HepG2 (cell line): ENCODE measurements at regions not wholly inside any gene's neighbourhood (a gene's known extent, or its start where the extent isn't known, plus 50 kb on each side); places are given as distances from the start of the nearest gene placed in this dataset.

ENCODE experiments used
- CTCF ChIP-seq: sonication (generic); formaldehyde crosslinking; IDR thresholded peaks from 2 replicates; pipeline ENCODE4 v1.5.0; 2020; ENCODE audit warnings: mild to moderate bottlenecking, missing genetic modification reagents, moderate library complexity
- NCOA5 ChIP-seq: sonication (generic); formaldehyde crosslinking; IDR thresholded peaks from 2 replicates; pipeline ENCODE4 v1.4.0; 2020; ENCODE audit warnings: missing genetic modification reagents
- RAD21 ChIP-seq: fragments of 450-650 bp; formaldehyde crosslinking; IDR thresholded peaks from 2 replicates; pipeline ENCODE4 v1.5.0; 2020; ENCODE audit warnings: mild to moderate bottlenecking
- ZFX ChIP-seq: sonication (generic); formaldehyde crosslinking; IDR thresholded peaks from 2 replicates; pipeline ENCODE4 v1.4.0; 2020; ENCODE audit warnings: mild to moderate bottlenecking, low read depth, missing genetic modification reagents, moderate library complexity
- TF ChIP-seq, protein P1 (sequence below): IDR thresholded peaks from 2 replicates; pipeline ENCODE4 v1.6.1; 2016; ENCODE audit warnings: missing compliant biosample characterization, missing genetic modification reagents, borderline replicate concordance

DNA sequence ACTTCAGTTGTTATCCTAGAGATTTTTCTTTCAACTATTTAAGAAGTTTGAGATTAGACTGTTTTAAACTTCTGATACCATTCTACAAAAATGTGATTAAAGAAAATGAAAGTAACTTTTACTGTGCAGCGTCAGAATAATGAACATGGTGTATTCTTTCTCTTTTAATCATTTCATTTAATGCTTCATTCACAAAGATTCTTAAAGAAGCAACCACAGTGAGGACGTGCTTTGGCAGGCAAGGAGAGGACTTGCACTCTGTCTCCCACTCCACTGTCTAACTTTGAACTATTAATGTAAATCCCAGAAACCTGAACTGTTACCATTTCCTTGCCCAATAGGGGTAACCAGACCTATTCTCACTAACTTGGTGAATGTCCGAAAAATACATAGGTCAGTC is 137.0 kb downstream of the KCNRG start:
- no peak for TF ChIP-seq ZFX (CRISPR knock-in tag)
- no peak for TF ChIP-seq RAD21 (CRISPR knock-in tag)
- TF ChIP-seq CTCF (CRISPR knock-in tag), result no peak
- TF ChIP-seq, protein P1, sequence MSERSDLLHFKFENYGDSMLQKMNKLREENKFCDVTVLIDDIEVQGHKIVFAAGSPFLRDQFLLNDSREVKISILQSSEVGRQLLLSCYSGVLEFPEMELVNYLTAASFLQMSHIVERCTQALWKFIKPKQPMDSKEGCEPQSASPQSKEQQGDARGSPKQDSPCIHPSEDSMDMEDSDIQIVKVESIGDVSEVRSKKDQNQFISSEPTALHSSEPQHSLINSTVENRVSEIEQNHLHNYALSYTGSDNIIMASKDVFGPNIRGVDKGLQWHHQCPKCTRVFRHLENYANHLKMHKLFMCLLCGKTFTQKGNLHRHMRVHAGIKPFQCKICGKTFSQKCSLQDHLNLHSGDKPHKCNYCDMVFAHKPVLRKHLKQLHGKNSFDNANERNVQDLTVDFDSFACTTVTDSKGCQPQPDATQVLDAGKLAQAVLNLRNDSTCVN, result no peak
- no peak for TF ChIP-seq NCOA5
